HEK293T (cell line): ENCODE measurements at regions not wholly inside any gene's neighbourhood (a gene's known extent, or its start where the extent isn't known, plus 50 kb on each side); places are given as distances from the start of the nearest gene placed in this dataset.

Experiments
- BHLHE40 ChIP-seq: fragments of 450-650 bp; IDR thresholded peaks from 2 replicates; pipeline ENCODE4 v1.6.1; 2016; ENCODE audit warnings: mild to moderate bottlenecking, moderate library complexity, borderline replicate concordance
- CTBP1 ChIP-seq: fragments of 450-650 bp; IDR thresholded peaks from 2 replicates; pipeline ENCODE4 v1.6.1; 2016; ENCODE audit warnings: borderline replicate concordance
- ELF4 ChIP-seq: fragments of 450-650 bp; IDR thresholded peaks from 2 replicates; pipeline ENCODE4 v1.6.1; 2017; ENCODE audit warnings: antibody characterized with exemption
- FOXK2 ChIP-seq: fragments of 450-650 bp; IDR thresholded peaks from 2 replicates; pipeline ENCODE4 v1.6.1; 2016; ENCODE audit warnings: mild to moderate bottlenecking
- FOXM1 ChIP-seq: fragments of 450-650 bp; IDR thresholded peaks from 2 replicates; pipeline ENCODE4 v1.6.1; 2017; ENCODE audit warnings: mild to moderate bottlenecking, borderline replicate concordance
- HDGF ChIP-seq: fragments of 450-650 bp; IDR thresholded peaks from 2 replicates; pipeline ENCODE4 v1.6.1; 2017; ENCODE audit warnings: antibody characterized with exemption, borderline replicate concordance
- LEF1 ChIP-seq: fragments of 450-650 bp; IDR thresholded peaks from 2 replicates; pipeline ENCODE4 v1.6.1; 2017; ENCODE audit warnings: mild to moderate bottlenecking, borderline replicate concordance
- NFRKB ChIP-seq: fragments of 450-650 bp; IDR thresholded peaks from 2 replicates; pipeline ENCODE4 v1.6.1; 2016; ENCODE audit warnings: mild to moderate bottlenecking, moderate library complexity
- PKNOX1 ChIP-seq: fragments of 450-650 bp; IDR thresholded peaks from 2 replicates; pipeline ENCODE4 v1.6.1; 2016
- SP1 ChIP-seq: fragments of 450-650 bp; IDR thresholded peaks from 2 replicates; pipeline ENCODE4 v1.6.1; 2017
- SUZ12 ChIP-seq: fragments of 450-650 bp; IDR thresholded peaks from 2 replicates; pipeline ENCODE4 v1.6.1; 2016; ENCODE audit warnings: mild to moderate bottlenecking
- ZNF384 ChIP-seq: fragments of 450-650 bp; IDR thresholded peaks from 2 replicates; pipeline ENCODE4 v1.6.1; 2016

GRCh38 chr7:106472741-106473140 lies 188.0 kb upstream of the NAMPT start:
- no peak for TF ChIP-seq FOXM1
- no peak for TF ChIP-seq BHLHE40
- no peak for TF ChIP-seq ELF4
- TF ChIP-seq HDGF, result no peak
- no peak for TF ChIP-seq FOXK2
- TF ChIP-seq SUZ12, result no peak
- no peak for TF ChIP-seq SP1
- no peak for TF ChIP-seq NFRKB
- TF ChIP-seq CTBP1, result no peak
- TF ChIP-seq ZNF384, result no peak
- TF ChIP-seq LEF1, result no peak
- TF ChIP-seq PKNOX1, result no peak
